Thyroid gland (tissue), 4 donors: ENCODE measurements at regions not wholly inside any gene's neighbourhood (a gene's known extent, or its start where the extent isn't known, plus 50 kb on each side); places are given as distances from the start of the nearest gene placed in this dataset.

Experiments
- POLR2A ChIP-seq, 2 donors: fragments of 450-650 bp; IDR thresholded peaks; one replicate each; pipeline ENCODE4 v1.6.1; 2017; ENCODE audit warnings: antibody characterized with exemption in 2 of 2, mild to moderate bottlenecking in 2 of 2, moderate library complexity in 1 of 2
- TF ChIP-seq, protein P1 (sequence below), 6 experiments: fragments of 200-600 bp in 3 of 6; fragments of 450-650 bp in 3 of 6; sonication (generic) in 3 of 6; IDR thresholded peaks; one replicate each; pipeline ENCODE4 v1.5.1; 2016 to 2019; ENCODE audit warnings: antibody characterized with exemption in 6 of 6, mild to moderate bottlenecking in 2 of 6, inconsistent platforms in 1 of 6, moderate library complexity in 1 of 6

DNA sequence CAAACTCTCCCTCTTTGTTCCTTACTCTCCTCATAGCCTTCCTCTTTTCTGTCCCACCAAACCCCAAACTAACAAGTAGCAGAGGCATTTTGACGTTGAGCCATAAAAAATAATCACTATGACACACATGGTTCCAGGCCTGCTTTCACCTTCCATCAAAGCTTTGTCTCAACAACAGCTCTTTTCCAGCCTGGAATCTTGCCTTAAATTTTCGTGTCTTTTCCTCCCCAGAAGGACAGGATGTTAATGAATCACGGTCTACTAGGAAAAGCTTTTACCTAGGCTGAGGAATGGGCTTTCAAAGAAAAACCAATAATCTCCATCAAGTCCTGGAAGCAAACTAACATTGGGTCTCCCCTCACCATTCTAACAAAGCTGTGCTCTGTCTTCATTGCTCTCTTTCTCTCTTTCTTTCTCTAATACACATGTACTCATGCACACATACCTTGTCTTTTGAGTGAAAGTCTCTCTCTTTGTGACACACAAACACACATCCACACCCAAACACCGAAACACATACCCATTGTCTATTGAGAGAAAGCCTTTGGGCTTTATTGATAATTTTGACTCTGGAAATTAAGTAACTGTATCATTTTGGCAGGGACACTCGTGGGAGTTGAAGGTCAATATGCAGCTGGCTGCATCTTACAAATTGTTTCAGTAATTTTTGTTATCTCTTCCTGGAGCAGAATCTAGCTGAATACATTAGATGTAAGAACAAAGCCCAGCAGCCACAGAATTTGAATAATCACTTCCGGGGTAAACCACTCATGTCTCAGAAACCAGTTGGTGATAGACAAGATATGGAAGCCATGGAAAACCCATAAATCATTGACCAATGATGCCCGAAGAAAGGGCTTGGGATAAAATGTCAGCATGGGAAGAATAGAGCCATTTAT is 107.4 kb upstream of the SLC4A7 start:
- TF ChIP-seq, protein P1, sequence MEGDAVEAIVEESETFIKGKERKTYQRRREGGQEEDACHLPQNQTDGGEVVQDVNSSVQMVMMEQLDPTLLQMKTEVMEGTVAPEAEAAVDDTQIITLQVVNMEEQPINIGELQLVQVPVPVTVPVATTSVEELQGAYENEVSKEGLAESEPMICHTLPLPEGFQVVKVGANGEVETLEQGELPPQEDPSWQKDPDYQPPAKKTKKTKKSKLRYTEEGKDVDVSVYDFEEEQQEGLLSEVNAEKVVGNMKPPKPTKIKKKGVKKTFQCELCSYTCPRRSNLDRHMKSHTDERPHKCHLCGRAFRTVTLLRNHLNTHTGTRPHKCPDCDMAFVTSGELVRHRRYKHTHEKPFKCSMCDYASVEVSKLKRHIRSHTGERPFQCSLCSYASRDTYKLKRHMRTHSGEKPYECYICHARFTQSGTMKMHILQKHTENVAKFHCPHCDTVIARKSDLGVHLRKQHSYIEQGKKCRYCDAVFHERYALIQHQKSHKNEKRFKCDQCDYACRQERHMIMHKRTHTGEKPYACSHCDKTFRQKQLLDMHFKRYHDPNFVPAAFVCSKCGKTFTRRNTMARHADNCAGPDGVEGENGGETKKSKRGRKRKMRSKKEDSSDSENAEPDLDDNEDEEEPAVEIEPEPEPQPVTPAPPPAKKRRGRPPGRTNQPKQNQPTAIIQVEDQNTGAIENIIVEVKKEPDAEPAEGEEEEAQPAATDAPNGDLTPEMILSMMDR (IDR thresholded peaks at IDR 0.05) = no peak
- no peak for TF ChIP-seq POLR2A (IDR thresholded peaks at IDR 0.05)
